ENCODE measurements at regions not wholly inside any gene's neighbourhood (a gene's known extent, or its start where the extent isn't known, plus 50 kb on each side); places are given as distances from the start of the nearest gene placed in this dataset.

- no peak for TF ChIP-seq CTCF (IDR thresholded peaks at IDR 0.05; ENCODE audit: low read length)
- TF ChIP-seq EZH2phosphoT487 (IDR thresholded peaks at IDR 0.05; ENCODE audit: low read length): no peak
- no peak for TF ChIP-seq EZH2 (optimal IDR thresholded peaks at IDR 0.05; ENCODE audit: low read depth, low read length)
Measured at GRCh38 chr9:102205251-102205650, 466.8 kb upstream of the GRIN3A start.
